ENCODE measurements at regions not wholly inside any gene's neighbourhood (a gene's known extent, or its start where the extent isn't known, plus 50 kb on each side); places are given as distances from the start of the nearest gene placed in this dataset.

- H3K4me1 ChIP-seq = no peaks in the 10 kb centered on the region
- H3K27ac ChIP-seq = no peak overlapping the region
- TF ChIP-seq CTCF (IDR thresholded peaks at IDR 0.05) = no peak
- no peak for TF ChIP-seq POLR2A (IDR thresholded peaks at IDR 0.05)
- DNase-seq (no peak), ATAC-seq (no peak)
- WGBS (ENCODE audit: insufficient coverage, low coverage, low lambda C conversion rate, missing lambda C conversion rate) = 23% methylated on average over 1 of the region's 1 CpG
- no peaks in the 10 kb centered on the region for H3K9me3 ChIP-seq
- H3K27me3 ChIP-seq = no peaks in the 10 kb centered on the region
- intact Hi-C loops (cut with DNase I) = no loop called here
- no peaks in the 10 kb centered on the region for H3K36me3 ChIP-seq
- H3K4me3 ChIP-seq = no peak overlapping the region
Measured at GRCh38 chr19:28217022-28217421, 995.9 kb downstream of the UQCRFS1 start.

- H3K9me3 ChIP-seq = no peaks in the 10 kb centered on the region
- no peaks in the 10 kb centered on the region for H3K36me3 ChIP-seq
- TF ChIP-seq POLR2A (IDR thresholded peaks at IDR 0.05) = no peak
- TF ChIP-seq CTCF (IDR thresholded peaks at IDR 0.05) = no peak
- no peak overlapping the region for H3K27ac ChIP-seq
- no peaks in the 10 kb centered on the region for H3K4me1 ChIP-seq
- intact Hi-C loops (cut with DNase I) = no loop called here
- DNase-seq = no peak
- no peak overlapping the region for H3K4me3 ChIP-seq
- ATAC-seq = no peak
- 52% methylated on average over 6 of the region's 6 CpGs for WGBS (ENCODE audit: insufficient coverage, low coverage, low lambda C conversion rate, missing lambda C conversion rate)
- no peaks in the 10 kb centered on the region for H3K27me3 ChIP-seq
Measured at GRCh38 chr19:28213470-28214082, 999.4 kb downstream of the UQCRFS1 start.

GRCh38 chr19:28210886-28211285, 1002.1 kb downstream of the UQCRFS1 start:
- TF ChIP-seq POLR2A (IDR thresholded peaks at IDR 0.05) (no peak), CTCF (IDR thresholded peaks at IDR 0.05) (no peak)
- Histone ChIP-seq H3K27me3 (no peaks in the 10 kb centered on the region), H3K27ac (no peak overlapping the region), H3K4me3 (no peak overlapping the region), H3K9me3 (no peaks in the 10 kb centered on the region), H3K4me1 (no peaks in the 10 kb centered on the region), H3K36me3 (no peaks in the 10 kb centered on the region)
- 28% methylated on average over 2 of the region's 2 CpGs for WGBS (ENCODE audit: insufficient coverage, low coverage, low lambda C conversion rate, missing lambda C conversion rate)
- intact Hi-C loops (cut with DNase I) = no loop called here
- ATAC-seq = no peak
- DNase-seq = no peak

- H3K9me3 ChIP-seq = no peaks in the 10 kb centered on the region
- no peaks in the 10 kb centered on the region for H3K4me1 ChIP-seq
- TF ChIP-seq CTCF (IDR thresholded peaks at IDR 0.05) (no peak), POLR2A (IDR thresholded peaks at IDR 0.05) (no peak)
- no peak overlapping the region for H3K4me3 ChIP-seq
- intact Hi-C loops (cut with DNase I) = no loop called here
- WGBS (ENCODE audit: insufficient coverage, low coverage, low lambda C conversion rate, missing lambda C conversion rate) = 31% methylated on average over 4 of the region's 10 CpGs
- H3K36me3 ChIP-seq = no peaks in the 10 kb centered on the region
- H3K27me3 ChIP-seq = no peaks in the 10 kb centered on the region
- no peak for ATAC-seq
- no peak for DNase-seq
- H3K27ac ChIP-seq = no peak overlapping the region
Measured at GRCh38 chr19:28208745-28209144, 1004.2 kb downstream of the UQCRFS1 start.

- no peak overlapping the region for H3K27ac ChIP-seq
- H3K9me3 ChIP-seq = no peaks in the 10 kb centered on the region
- TF ChIP-seq CTCF (IDR thresholded peaks at IDR 0.05) (no peak), POLR2A (IDR thresholded peaks at IDR 0.05) (no peak)
- no peaks in the 10 kb centered on the region for H3K4me1 ChIP-seq
- intact Hi-C loops (cut with DNase I) = no loop called here
- WGBS (ENCODE audit: insufficient coverage, low coverage, low lambda C conversion rate, missing lambda C conversion rate) = 37% methylated on average over 3 of the region's 7 CpGs
- H3K27me3 ChIP-seq = no peaks in the 10 kb centered on the region
- DNase-seq (no peak), ATAC-seq (no peak)
- H3K36me3 ChIP-seq = no peaks in the 10 kb centered on the region
- H3K4me3 ChIP-seq = no peak overlapping the region
Measured at GRCh38 chr19:28207244-28207643, 1005.7 kb downstream of the UQCRFS1 start.
